ENCODE measurements at regions not wholly inside any gene's neighbourhood (a gene's known extent, or its start where the extent isn't known, plus 50 kb on each side); places are given as distances from the start of the nearest gene placed in this dataset.
A peak's percentile ranks its signal among the peaks of the same experiment; 100 is the strongest.

DNA sequence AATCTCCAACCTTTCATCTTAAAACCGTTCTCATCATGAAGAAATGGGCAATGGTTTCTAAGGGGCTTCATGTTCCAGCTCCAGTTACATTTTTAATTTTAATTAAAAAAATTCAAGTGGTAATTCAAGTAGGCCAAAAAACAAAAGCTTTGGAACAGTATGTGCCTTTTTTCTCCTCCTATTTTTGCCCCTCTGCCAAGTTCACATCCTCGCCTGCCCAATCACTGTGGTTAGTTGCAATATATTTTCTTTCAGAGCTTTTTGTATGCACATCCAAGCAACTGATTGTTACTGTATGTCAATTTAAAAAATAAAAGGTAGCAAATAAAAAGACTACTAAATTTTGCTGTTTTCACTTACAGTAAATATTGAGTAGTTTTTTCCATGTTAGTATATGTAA lies 99.8 kb upstream of the B3GAT2 start:
- DNase-seq = no peak

DNA sequence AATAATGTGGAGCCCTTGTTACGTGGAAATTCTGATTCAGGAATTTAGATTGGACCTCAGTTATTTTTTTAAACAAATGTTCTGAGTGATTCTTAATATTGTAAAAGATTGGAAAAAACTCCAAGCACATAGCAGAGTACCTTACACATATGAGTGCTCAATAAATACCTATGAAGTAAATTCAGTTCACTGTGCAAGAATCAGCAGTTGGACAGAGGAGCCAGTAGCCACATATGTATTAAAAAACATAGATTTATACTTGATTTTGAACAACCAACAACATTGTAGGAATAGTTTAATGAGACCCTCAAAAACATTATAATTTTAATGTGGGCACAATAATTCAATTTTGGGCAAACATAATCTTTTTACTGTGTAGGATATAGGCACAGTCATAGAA lies 109.3 kb upstream of the B3GAT2 start:
- no peak for DNase-seq

DNA sequence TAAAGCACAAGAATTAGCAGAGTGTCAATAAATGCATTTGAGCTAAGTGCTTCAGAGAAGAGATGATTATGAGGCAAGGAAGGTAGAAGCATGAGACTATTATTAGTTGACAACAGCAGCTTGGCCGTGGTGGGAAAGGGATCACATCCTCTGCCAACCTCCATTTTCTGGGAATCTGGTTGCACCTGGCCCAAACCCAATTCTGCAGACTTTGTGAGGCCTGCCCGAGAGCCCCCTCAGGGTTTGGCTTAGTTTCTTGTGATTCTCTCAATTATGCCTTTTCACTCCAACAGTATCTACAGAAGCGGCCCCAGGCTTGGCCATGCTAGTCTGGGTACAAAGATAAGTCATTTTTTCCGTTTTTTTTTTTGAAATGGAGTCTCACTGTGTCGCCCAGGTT lies 111.0 kb upstream of the B3GAT2 start:
- DNase-seq = no peak

- DNase-seq = no peak
These were observed 115.6 kb upstream of the B3GAT2 start for GRCh38 chr6:71072508-71072907.

DNA sequence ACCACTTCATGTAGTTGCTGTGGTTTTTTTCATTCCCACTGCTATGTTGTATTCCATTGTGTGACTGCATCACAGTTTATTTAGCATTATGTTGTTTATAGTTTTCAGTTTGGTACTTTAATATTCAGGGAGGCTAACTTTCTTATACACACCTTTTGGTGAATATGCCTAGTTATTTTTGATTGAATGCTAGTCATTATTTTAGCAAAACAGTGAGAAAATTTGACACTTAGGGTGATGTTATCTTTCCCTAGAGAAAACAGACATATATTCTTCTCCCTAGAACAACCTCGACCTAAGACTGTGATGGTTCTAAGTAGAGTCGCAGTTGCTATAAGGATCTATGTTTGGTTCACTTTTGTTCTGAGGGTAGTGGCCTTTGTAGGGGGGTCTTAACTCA lies 120.8 kb upstream of the B3GAT2 start:
- no peak for DNase-seq

- no peak for DNase-seq
These were observed 122.8 kb upstream of the B3GAT2 start for GRCh38 chr6:71079677-71080076.

- DNase-seq = no peak
These were observed 123.3 kb upstream of the B3GAT2 start for GRCh38 chr6:71080133-71080532.

DNA sequence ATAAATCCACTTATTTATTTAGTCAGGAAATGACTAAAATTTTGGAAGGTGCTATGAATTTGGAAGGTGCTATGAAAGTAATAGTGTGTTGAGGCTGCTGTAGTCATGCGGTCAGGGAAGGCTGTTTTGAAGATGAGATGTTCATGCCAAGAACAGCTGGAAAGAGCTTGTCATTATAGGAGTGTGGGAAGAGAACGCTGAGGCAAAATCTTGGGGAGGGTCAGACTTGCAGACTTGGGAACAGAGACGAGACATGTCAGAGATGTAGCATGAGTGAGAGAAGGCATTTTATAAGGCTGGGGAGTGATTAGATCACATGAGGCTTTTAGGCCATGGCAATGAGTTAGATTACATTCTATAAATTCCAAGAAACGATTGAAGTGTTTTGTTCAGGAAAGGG lies 124.0 kb upstream of the B3GAT2 start:
- DNase-seq = no peak

DNA sequence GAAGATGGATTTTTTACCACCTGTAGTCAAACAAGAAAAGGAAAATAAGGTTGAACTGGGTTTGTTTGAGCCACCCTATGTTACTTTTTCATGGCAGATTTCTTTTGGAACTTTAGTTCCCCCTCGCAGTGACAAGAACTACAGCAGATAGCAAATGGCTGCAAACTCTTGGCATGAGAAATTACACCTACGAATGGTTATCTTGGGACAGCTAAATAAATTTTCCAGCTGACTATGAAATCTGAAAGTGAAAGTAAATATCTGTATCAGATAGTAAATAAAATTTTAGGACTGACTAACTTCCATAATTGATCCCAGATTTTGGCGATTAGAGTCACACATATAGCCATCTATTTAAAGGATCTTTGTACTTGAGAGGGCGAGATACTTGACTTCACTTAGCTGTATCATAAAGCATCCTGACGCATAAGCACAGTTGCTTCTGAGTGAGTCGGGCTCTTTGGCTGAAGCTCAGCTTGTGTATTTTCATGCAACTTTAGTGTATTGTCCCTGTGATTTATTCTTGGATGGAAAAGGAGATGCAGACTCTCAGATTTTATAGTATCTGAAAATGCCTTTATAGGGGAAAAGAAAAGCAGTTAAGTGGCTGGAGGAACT lies 125.3 kb upstream of the B3GAT2 start:
- no peak for DNase-seq

DNA sequence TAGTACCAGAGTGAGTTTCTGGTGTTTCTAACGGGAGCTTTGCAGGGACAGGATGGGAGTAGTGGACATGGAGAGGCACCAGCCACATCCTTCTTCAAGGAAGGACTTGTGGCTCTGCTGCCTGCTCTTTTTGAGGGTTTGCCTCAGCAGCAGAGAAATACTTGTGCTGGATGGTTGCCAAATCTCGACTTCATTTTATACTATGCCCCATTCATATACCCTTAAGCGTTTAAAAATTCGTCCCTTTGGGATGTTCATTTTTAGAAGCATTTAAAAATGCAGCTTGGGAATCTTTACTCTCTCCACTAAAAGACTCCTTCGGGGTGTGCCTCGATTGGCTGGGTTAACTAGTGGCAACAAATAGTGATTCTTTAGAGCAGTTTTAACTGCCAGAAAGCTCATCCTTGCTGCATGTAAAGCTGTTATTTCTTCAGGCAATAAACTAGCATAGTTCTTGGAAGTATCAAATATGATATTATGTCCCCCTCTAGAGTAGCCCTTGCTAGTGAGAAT lies 126.5 kb upstream of the B3GAT2 start:
- no peak for DNase-seq

GRCh38 chr6:71088166-71088565 lies 131.3 kb upstream of the B3GAT2 start:
- no peak for DNase-seq

- DNase-seq = no peak
These were observed 133.4 kb upstream of the B3GAT2 start for GRCh38 chr6:71090217-71090616.

- peak in 3 of 4 experiments; percentile 6 to 26 (median 18) for DNase-seq
These were observed 134.3 kb upstream of the B3GAT2 start for GRCh38 chr6:71091167-71091566.

- no peak for DNase-seq
These were observed 135.1 kb upstream of the B3GAT2 start for GRCh38 chr6:71091956-71092355.

- peak in 2 of 4 experiments; percentile 46 to 53 for DNase-seq
These were observed 140.4 kb upstream of the B3GAT2 start for GRCh38 chr6:71097264-71097663.

DNA sequence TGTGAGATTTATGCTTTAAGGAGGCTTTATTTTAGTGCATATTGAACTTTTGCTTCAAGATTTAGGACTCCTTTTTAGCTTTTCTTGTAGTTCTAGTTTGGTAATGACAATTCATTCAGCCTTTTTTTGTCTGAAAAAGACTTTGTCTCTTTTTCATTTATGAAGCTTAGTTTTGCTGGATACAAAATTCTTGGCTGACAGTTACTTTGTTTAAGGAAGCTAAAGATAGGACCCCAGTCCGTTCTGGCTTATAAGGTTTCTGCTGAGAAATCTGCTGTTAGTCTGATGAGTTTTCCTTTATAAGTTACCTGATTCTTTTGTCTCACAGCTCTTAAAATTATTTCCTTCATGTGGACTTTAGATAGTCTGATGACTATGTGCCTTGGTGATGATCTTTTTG lies 142.8 kb upstream of the B3GAT2 start:
- no peak for DNase-seq

- DNase-seq = no peak
These were observed 146.3 kb upstream of the B3GAT2 start for GRCh38 chr6:71103130-71103529.

DNA sequence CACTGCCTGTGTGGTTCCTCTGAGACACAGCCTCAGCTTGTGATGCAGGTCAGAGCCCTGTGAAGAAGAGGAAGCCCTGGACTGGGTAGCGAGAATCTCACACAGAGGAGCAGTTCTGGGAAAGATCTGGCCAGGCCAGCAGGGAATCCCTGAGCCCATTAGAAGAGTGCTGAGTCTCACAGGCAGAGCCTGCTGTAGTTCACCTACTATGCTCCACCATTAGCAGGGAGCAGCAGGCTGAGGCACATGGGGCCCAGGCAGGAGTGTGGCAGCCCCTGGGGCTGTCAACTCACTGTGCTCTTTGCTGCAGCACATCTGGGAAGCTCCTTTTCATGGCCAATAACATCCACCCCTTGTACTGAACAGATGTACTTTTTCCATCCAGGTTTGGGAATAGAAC lies 146.8 kb upstream of the B3GAT2 start:
- DNase-seq = peak in 1 of 4 experiments; percentile 5

GRCh38 chr6:71106276-71106675 lies 149.4 kb upstream of the B3GAT2 start:
- no peak for DNase-seq

DNA sequence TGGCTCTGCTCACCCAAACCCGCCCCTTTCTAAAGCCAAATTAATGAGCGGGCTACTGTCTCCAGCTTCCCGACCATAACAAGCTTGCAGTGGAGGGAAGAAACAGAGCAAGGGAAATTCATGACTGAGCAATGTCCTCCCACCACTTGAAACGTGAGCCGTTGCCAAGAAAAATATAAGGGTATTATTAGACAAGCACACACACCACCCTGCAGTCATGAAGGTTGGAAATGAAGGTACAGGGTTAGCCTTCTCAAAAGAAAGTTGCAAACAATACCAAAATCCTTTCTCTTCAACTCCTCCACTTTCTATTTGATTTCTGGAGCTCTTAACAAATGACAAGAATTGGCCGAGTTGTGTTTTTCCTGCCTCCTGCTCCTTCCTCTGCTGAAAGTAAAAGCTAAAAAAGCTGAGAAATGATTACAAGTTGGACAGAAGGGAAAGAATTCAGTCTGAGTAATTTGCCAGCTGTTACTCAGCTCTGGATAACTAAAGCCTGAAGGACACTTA lies 151.1 kb upstream of the B3GAT2 start:
- DNase-seq = no peak

- no peak for DNase-seq
These were observed 157.7 kb upstream of the B3GAT2 start for GRCh38 chr6:71114544-71114943.

- DNase-seq = peak in 2 of 4 experiments; percentile 39 to 49
These were observed 158.1 kb upstream of the B3GAT2 start for GRCh38 chr6:71114986-71115385.

- DNase-seq = no peak
These were observed 162.7 kb upstream of the B3GAT2 start for GRCh38 chr6:71119560-71119959.

DNA sequence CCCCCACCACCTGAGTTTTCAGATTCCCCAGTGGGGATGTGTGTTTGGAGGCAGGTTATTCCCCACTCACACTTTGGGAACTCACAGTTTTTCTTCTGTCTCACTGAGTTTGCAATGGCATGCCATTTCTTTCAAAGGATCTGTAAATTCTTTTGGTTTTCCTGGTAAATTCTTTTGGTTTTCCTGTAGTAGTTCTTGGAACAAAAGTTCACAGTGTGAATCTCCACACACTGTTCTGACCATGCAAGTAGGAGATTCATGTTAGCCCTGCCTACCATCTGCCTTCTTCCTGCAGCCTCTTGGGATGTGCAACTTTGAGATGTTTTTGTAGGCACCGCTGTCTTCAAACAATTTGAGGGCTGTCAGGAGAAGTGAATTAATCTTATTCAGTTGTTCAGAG lies 165.6 kb upstream of the OGFRL1 start:
- no peak for DNase-seq

DNA sequence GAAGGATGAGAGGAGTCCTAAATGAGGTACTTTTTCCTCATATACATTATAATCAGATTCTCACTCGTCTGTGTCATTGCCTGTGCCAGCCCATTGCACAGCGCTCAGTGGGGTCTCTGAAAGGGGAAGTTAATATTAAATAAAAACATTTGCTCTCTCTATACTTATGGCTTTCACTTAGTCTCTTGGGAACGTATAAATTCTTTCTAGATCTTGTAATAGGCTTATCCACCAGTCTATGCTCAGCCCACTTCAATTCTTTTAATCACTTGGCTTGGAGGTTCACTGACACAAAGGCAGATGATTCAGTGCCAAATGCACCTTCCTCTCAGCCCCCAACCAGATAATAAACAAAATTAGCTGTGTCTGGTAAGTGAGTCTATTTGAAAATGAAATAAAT lies 164.3 kb upstream of the OGFRL1 start:
- no peak for DNase-seq
